HepG2 (cell line): ENCODE measurements at regions not wholly inside any gene's neighbourhood (a gene's known extent, or its start where the extent isn't known, plus 50 kb on each side); places are given as distances from the start of the nearest gene placed in this dataset.

ENCODE experiments used
- ATAC-seq: fragments of 200-7000 bp; cut with Tn5 transposase; 3 replicates; pipeline ENCODE4 v1.9.1; 2020; ENCODE audit warnings: mild to moderate bottlenecking, moderate library complexity
- BruUV-seq: library from RNA; stranded (reverse); fragments of 400-500 nt; replicated peaks from 2 replicates; lab custom pipeline; 2021; lab: Mats Ljungman, UMichigan
- CTCF ChIA-PET: fragments of 300-600 bp; formaldehyde crosslinking; extraction: SDS; loops from one replicate; lab custom pipeline; 2021; ENCODE audit warnings: low total read pairs, inconsistent platforms, low intra/inter-chr PET ratio; lab: Yijun Ruan, JAX
- POLR2A ChIA-PET: fragments of 350-600 bp; sonication (Branson Sonifier 250); formaldehyde crosslinking; loops from one replicate; lab custom pipeline; 2020; ENCODE audit warnings: antibody characterized with exemption, inconsistent platforms; lab: Yijun Ruan, JAX
- DNase-seq: peaks from one replicate; pipeline ENCODE4 v3.0.0-alpha.2; 2015; ENCODE audit warnings: low spot score
- FAIRE-seq: peaks from 3 replicates; lab custom pipeline; 2011; peaks lifted over from hg19 to GRCh38; lab: Jason Lieb, UNC
- H2AFZ ChIP-seq: one replicate; pipeline ENCODE4 v1.6.1; 2011; ENCODE audit warnings: low read length, inconsistent platforms
- H3K27ac ChIP-seq: fragments of 300-600 bp; 3 replicates; pipeline ENCODE4 v1.8.0; 2011; ENCODE audit warnings: mixed run types, mild to moderate bottlenecking, mixed read lengths, low read length, inconsistent platforms; ENCODE audit not compliant: insufficient read depth; ENCODE audit errors: extremely low read length
- H3K27me3 ChIP-seq, 2 experiments: fragments of 200-600 bp in 1 of 2; 2 replicates in 1 of 2; 3 replicates in 1 of 2; pipeline versions ENCODE4 v1.6.0 to v1.8.0; 2011; ENCODE audit warnings: low read length in 2 of 2, mild to moderate bottlenecking in 2 of 2, moderate library complexity in 2 of 2, inconsistent platforms in 1 of 2; ENCODE audit not compliant: insufficient read depth in 2 of 2, control insufficient read depth in 1 of 2
- H3K36me3 ChIP-seq, 2 experiments: fragments of 200-600 bp in 1 of 2; replicated peaks in 1 of 2; 2 replicates in 1 of 2; 3 replicates in 1 of 2; pipeline versions ENCODE4 v1.5.1 to v1.8.0; 2011; ENCODE audit warnings: low read length in 2 of 2, inconsistent platforms in 1 of 2; ENCODE audit not compliant: insufficient read depth in 2 of 2, control insufficient read depth in 1 of 2
- H3K4me1 ChIP-seq: 2 replicates; pipeline ENCODE4 v1.5.1; 2012; ENCODE audit warnings: low read length, inconsistent platforms; ENCODE audit not compliant: insufficient read depth
- H3K4me2 ChIP-seq: 2 replicates; pipeline ENCODE4 v1.6.0; 2011; ENCODE audit warnings: low read depth, low read length, inconsistent platforms
- H3K4me3 ChIP-seq, 3 experiments: fragments of 200-600 bp in 1 of 3; sonication (generic), shearing (Covaris generic) in 1 of 3; replicated peaks in 1 of 3; 2 replicates each; pipeline ENCODE4 v1.5.1; 2011 to 2016; ENCODE audit warnings: low read length in 3 of 3, inconsistent platforms in 2 of 3, low read depth in 2 of 3, mild to moderate bottlenecking in 2 of 3, control low read depth in 1 of 3, mixed read lengths in 1 of 3; ENCODE audit not compliant: insufficient read depth in 1 of 3
- H3K79me2 ChIP-seq: one replicate; pipeline ENCODE4 v1.6.1; 2011; ENCODE audit warnings: low read length, inconsistent platforms; ENCODE audit not compliant: insufficient read depth
- H3K9ac ChIP-seq: 2 replicates; pipeline ENCODE4 v1.6.0; 2011; ENCODE audit warnings: mild to moderate bottlenecking, low read depth, low read length, inconsistent platforms; ENCODE audit not compliant: insufficient read depth
- H3K9me3 ChIP-seq: 2 replicates; pipeline ENCODE4 v1.5.1; 2012; ENCODE audit warnings: mild to moderate bottlenecking, low read length
- H4K20me1 ChIP-seq: 2 replicates; pipeline ENCODE4 v1.6.0; 2011; ENCODE audit warnings: inconsistent platforms, mild to moderate bottlenecking, low read length, moderate library complexity; ENCODE audit not compliant: insufficient read depth
- ARID5B ChIP-seq: IDR thresholded peaks from 2 replicates; pipeline ENCODE4 v1.4.0; 2020; ENCODE audit warnings: mild to moderate bottlenecking, missing genetic modification reagents
- CBFB ChIP-seq: sonication (generic); formaldehyde crosslinking; IDR thresholded peaks from 2 replicates; pipeline ENCODE4 v1.4.0; 2020; ENCODE audit warnings: missing genetic modification reagents
- FOSL2 ChIP-seq: sonication (generic); formaldehyde crosslinking; IDR thresholded peaks from 2 replicates; pipeline ENCODE4 v1.4.0; 2020; ENCODE audit warnings: missing genetic modification reagents
- GATAD2A ChIP-seq: IDR thresholded peaks from 2 replicates; pipeline ENCODE4 v1.6.1; 2016
- HMG20A ChIP-seq: IDR thresholded peaks from 2 replicates; pipeline ENCODE4 v1.6.1; 2016; ENCODE audit warnings: borderline replicate concordance
- LBX2 ChIP-seq: sonication (generic); formaldehyde crosslinking; IDR thresholded peaks from 2 replicates; pipeline ENCODE4 v1.5.0; 2020; ENCODE audit warnings: missing genetic modification reagents, mild to moderate bottlenecking, borderline replicate concordance
- MAFF ChIP-seq: IDR thresholded peaks from 2 replicates; pipeline ENCODE4 v1.6.1; 2011; ENCODE audit warnings: low read depth, low read length, improper control_type of control experiment
- MAFK ChIP-seq, 2 experiments: IDR thresholded peaks in 1 of 2; conservative IDR thresholded peaks in 1 of 2; 2 replicates each; pipeline ENCODE4 v1.6.1; 2011; ENCODE audit warnings: improper control_type of control experiment in 2 of 2, low read length in 2 of 2
- NFE2 ChIP-seq: sonication (generic); formaldehyde crosslinking; IDR thresholded peaks from 2 replicates; pipeline ENCODE4 v1.4.0; 2020; ENCODE audit warnings: missing genetic modification reagents
- RNF2 ChIP-seq: fragments of 450-650 bp; conservative IDR thresholded peaks from 2 replicates; pipeline ENCODE4 v1.6.1; 2016; ENCODE audit warnings: low read depth
- TCF7 ChIP-seq: sonication (generic); IDR thresholded peaks from 2 replicates; pipeline ENCODE4 v1.6.1; 2016; ENCODE audit warnings: antibody characterized with exemption, low read depth
- TEAD3 ChIP-seq: optimal IDR thresholded peaks from 2 replicates; pipeline ENCODE3; 2016; ENCODE audit warnings: borderline replicate concordance
- TMF1 ChIP-seq: sonication (generic); formaldehyde crosslinking; IDR thresholded peaks from 2 replicates; pipeline ENCODE4 v1.8.1; 2022; ENCODE audit warnings: low read depth, missing genetic modification reagents
- ZNF232 ChIP-seq: sonication (generic); formaldehyde crosslinking; IDR thresholded peaks from 2 replicates; pipeline ENCODE4 v1.4.0; 2020; ENCODE audit warnings: missing genetic modification reagents, borderline replicate concordance
- ZNF574 ChIP-seq: sonication (generic); formaldehyde crosslinking; IDR thresholded peaks from 2 replicates; pipeline ENCODE4 v1.4.0; 2020; ENCODE audit warnings: missing genetic modification reagents
- ZNF619 ChIP-seq: sonication (generic); formaldehyde crosslinking; IDR thresholded peaks from 2 replicates; pipeline ENCODE4 v1.4.0; 2020; ENCODE audit warnings: mild to moderate bottlenecking, missing genetic modification reagents
- WGBS: methylation state at CpG from one replicate; pipeline ENCODE4 v1.1.6; 2017; ENCODE audit warnings: low lambda C conversion rate; 5-methylcytosine and 5-hydroxymethylcytosine counted together
- in situ Hi-C: cut with HindIII; loops from 2 replicates; pipeline ENCODE4 v1.10.0; 2017; ENCODE audit warnings: low pct_unique_long_range_greater_than_20kb; ENCODE audit not compliant: extremely low pct_ligation_motif_present
- intact Hi-C: fragments of 100-400 bp; cut with micrococcal nuclease; formaldehyde crosslinking; loops from one replicate; pipeline ENCODE4 v1.10.0; 2022; ENCODE audit not compliant: unreplicated experiment

GRCh38 chr10:21292763-21293517 is 232.5 kb downstream of the SKIDA1 start:
- H3K36me3 ChIP-seq, result no peaks in the 10 kb centered on the region
- H2AFZ ChIP-seq, result no peak overlapping the region
- CTCF ChIA-PET, result no interaction called here
- no peaks in the 10 kb centered on the region for H3K79me2 ChIP-seq
- WGBS, result 3% methylated on average over 14 of the region's 14 CpGs
- no peak overlapping the region for H3K27ac ChIP-seq
- H3K9me3 ChIP-seq, result no peaks in the 10 kb centered on the region
- BruUV-seq, result no TSS peak
- DNase-seq (peak; percentile 84), ATAC-seq (peak; percentile 76), FAIRE-seq (peak; percentile 15)
- POLR2A ChIA-PET, result no interaction called here
- peaks cover 13% of the 10 kb centered on the region for H3K4me1 ChIP-seq
- no peak overlapping the region for H3K9ac ChIP-seq
- in situ Hi-C loops (loop anchor here (25.0 kb wide), 2 partner anchors 194 to 444 kb away; no protein-coding TSS in a partner anchor), intact Hi-C loops (no loop called here)
- peaks cover 0 to 10% of the 10 kb centered on the region in 2 experiments; a peak in 3 of 5 replicates for H3K27me3 ChIP-seq
- H3K4me3 ChIP-seq, result no peak overlapping the region; a peak in 1 of 6 replicates
- peak overlapping the region; percentile 34 for H3K4me2 ChIP-seq
- 0 out of 2 replicates have a peak, but pooled peaks have one; percentile 28 for TF ChIP-seq RNF2
- TF ChIP-seq MAFF, result peak; percentile 56
- peak; percentile 58 for TF ChIP-seq TCF7
- peak; percentile 32 to 45; a peak in 3 of 4 replicates for TF ChIP-seq MAFK (conservative IDR thresholded peaks at IDR 0.05 in 1 of 2, IDR thresholded peaks at IDR 0.05 in 1 of 2; ENCODE audit: low read length in 2 of 2)
- no peak for TF ChIP-seq ZNF232 (CRISPR knock-in tag)
- TF ChIP-seq FOSL2 (CRISPR knock-in tag), result peak; percentile 31; the same call in 1 of the 2 replicates
- 0 out of 2 replicates have a peak, but pooled peaks have one; percentile 26 for TF ChIP-seq NFE2 (CRISPR knock-in tag)
- TF ChIP-seq ARID5B (CRISPR knock-in tag), result peak; percentile 19; the same call in 1 of the 2 replicates
- peak; percentile 22; the same call in 1 of the 2 replicates for TF ChIP-seq GATAD2A (CRISPR knock-in tag)
- no peak for TF ChIP-seq ZNF619
- peak; percentile 71; the same call in 1 of the 2 replicates for TF ChIP-seq CBFB (CRISPR knock-in tag)
- no peak for TF ChIP-seq TMF1 (CRISPR knock-in tag)
- no peak for TF ChIP-seq ZNF574 (CRISPR knock-in tag)
- TF ChIP-seq HMG20A, result peak; percentile 48; the same call in 1 of the 2 replicates
- TF ChIP-seq LBX2, result no peak
- TF ChIP-seq TEAD3, result peak; percentile 22
- no peaks in the 10 kb centered on the region for H4K20me1 ChIP-seq
